ENCODE measurements at regions not wholly inside any gene's neighbourhood (a gene's known extent, or its start where the extent isn't known, plus 50 kb on each side); places are given as distances from the start of the nearest gene placed in this dataset.

GRCh38 chr9:109721001-109721400 is 59.0 kb upstream of the PALM2AKAP2 start:
- TF ChIP-seq CTCF (IDR thresholded peaks at IDR 0.05) (no peak), POLR2A (IDR thresholded peaks at IDR 0.05) (no peak), EP300 (IDR thresholded peaks at IDR 0.05) (no peak), POLR2AphosphoS5 (IDR thresholded peaks at IDR 0.05) (no peak)
